BLaER1 treated with 17β-estradiol and CSF1 and Interleukin-3, amounts not matched to agents 10 nM and 100 nM (cell line): ENCODE measurements at regions not wholly inside any gene's neighbourhood (a gene's known extent, or its start where the extent isn't known, plus 50 kb on each side); places are given as distances from the start of the nearest gene placed in this dataset.
A peak's percentile ranks its signal among the peaks of the same experiment; 100 is the strongest.
"Not testable (repeated sequence)": the region's sequence is repeated elsewhere in the genome, so short reads cannot be mapped to it uniquely, and the experiment has no call there.

Source experiments
- H3K27ac ChIP-seq, 11 experiments: shearing (Covaris generic); formaldehyde crosslinking; 2 replicates each; pipeline ENCODE4 v1.8.1; 2022
- H3K27me3 ChIP-seq, 11 experiments: shearing (Covaris generic); formaldehyde crosslinking; 2 replicates each; pipeline ENCODE4 v1.8.1; 2022
- H3K36me3 ChIP-seq, 11 experiments: shearing (Covaris generic); formaldehyde crosslinking; 2 replicates each; pipeline ENCODE4 v1.8.1; 2022
- H3K4me1 ChIP-seq, 10 experiments: shearing (Covaris generic); formaldehyde crosslinking; 2 replicates each; pipeline ENCODE4 v1.8.1; 2022
- H3K4me2 ChIP-seq, 11 experiments: shearing (Covaris generic); formaldehyde crosslinking; 2 replicates each; pipeline ENCODE4 v1.8.1; 2022
- H3K4me3 ChIP-seq, 10 experiments: shearing (Covaris generic); formaldehyde crosslinking; 2 replicates each; pipeline ENCODE4 v1.8.1; 2022
- H3K9ac ChIP-seq, 11 experiments: shearing (Covaris generic); formaldehyde crosslinking; 2 replicates each; pipeline ENCODE4 v1.8.1; 2022
- H3K9me3 ChIP-seq, 11 experiments: shearing (Covaris generic); formaldehyde crosslinking; replicated peaks in 1 of 11; 2 replicates each; pipeline ENCODE4 v1.8.1; 2022
- H4K20me1 ChIP-seq, 11 experiments: shearing (Covaris generic); formaldehyde crosslinking; 2 replicates each; pipeline ENCODE4 v1.8.1; 2022
- Cebpa-rat ChIP-seq, 11 experiments: shearing (Covaris generic); IDR thresholded peaks; 2 replicates each; pipeline ENCODE4 v1.8.1; 2022

DNA sequence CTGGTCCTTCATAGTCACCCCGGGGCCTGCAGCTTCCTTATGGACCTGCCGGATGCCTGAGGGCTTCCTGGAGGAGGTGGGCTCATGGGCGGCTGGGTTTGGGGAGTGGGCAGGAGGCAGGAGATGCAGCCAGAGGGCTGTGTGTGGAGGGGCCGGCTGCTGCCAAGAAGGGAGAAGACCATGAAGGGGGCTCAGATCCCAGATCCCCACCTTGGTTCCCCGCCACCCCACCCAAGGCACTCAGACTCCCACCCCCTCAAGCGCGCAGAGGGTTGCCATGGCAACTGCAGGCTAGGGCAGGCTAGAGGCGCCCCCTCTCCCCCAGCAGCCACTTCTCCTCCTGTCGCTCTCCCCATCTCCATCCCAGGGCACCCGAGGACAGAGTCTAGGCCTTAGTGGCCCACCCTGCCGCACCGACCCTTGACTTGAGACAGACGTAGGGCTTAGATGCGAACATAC is 104.5 kb downstream of the CRLF3 start:
- no peak overlapping the region for H3K9ac ChIP-seq
- H4K20me1 ChIP-seq = peaks cover 13 to 94% (median 87%) of the 10 kb centered on the region in 11 experiments; a peak in 21 of 22 replicates
- H3K27me3 ChIP-seq = no peaks in the 10 kb centered on the region
- peaks cover 0 to 25% (median 18%) of the 10 kb centered on the region in 10 experiments; a peak in 16 of 20 replicates for H3K4me1 ChIP-seq
- no peak overlapping the region for H3K4me3 ChIP-seq
- no peaks in the 10 kb centered on the region for H3K9me3 ChIP-seq
- no peak overlapping the region for H3K4me2 ChIP-seq
- H3K36me3 ChIP-seq = peaks cover 0 to 22% (median 6%) of the 10 kb centered on the region in 11 experiments; a peak in 8 of 22 replicates
- TF ChIP-seq Cebpa-rat (IDR thresholded peaks at IDR 0.05) = no peak
- no peak overlapping the region for H3K27ac ChIP-seq

DNA sequence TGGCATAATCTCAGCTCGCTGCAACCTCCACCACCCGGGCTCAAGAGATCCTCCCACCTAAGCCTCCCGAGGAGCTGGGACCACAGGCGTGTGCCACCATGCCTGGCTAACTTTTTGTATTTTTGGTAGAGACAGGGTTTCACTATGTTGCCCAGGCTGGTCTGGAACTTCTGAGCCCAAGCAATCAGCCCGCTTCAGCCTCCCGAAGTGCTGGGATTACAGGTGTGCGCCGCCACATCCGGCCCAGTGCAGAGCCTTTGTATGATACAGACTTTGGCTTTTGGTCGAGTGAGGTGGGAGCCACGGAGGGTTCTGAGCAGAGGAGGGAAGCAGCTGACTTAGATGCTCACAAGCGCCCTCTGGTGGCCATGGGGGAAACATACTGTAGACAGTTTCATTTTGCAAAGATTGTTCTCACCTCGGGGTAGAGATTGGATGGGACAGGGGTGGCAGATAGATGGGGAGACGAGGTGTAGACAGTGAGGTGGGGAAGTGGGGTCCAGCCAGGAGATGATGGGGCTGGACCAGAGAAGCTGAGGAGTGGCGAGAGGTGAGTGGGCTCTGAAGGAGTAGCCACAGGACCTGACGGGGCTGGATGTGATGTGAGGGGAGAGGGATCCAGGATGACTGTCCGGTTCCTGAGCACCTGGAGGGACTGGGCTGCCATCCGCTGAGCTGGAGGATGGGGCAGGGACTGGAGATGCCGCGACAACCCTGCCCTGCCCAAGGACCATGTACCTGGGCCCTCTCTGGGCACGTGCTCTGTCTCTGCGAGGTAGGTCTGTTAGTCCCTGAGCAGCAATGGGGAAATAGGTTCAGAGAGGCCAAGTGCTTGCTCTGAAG is 105.1 kb downstream of the CRLF3 start:
- H3K4me2 ChIP-seq = peak overlapping the region in 1 of 11 experiments; percentile 50; a peak in 1 of 22 replicates
- not testable (repeated sequence) for H3K9me3 ChIP-seq, H3K27me3 ChIP-seq, H3K9ac ChIP-seq, H3K27ac ChIP-seq, H3K4me3 ChIP-seq
- peaks cover 0 to 32% (median 22%) of the 10 kb centered on the region in 10 experiments; a peak in 16 of 20 replicates for H3K4me1 ChIP-seq
- peaks cover 0 to 22% (median 6%) of the 10 kb centered on the region in 11 experiments; a peak in 8 of 22 replicates for H3K36me3 ChIP-seq
- peaks cover 13 to 100% (median 94%) of the 10 kb centered on the region in 11 experiments; a peak in 21 of 22 replicates for H4K20me1 ChIP-seq

DNA sequence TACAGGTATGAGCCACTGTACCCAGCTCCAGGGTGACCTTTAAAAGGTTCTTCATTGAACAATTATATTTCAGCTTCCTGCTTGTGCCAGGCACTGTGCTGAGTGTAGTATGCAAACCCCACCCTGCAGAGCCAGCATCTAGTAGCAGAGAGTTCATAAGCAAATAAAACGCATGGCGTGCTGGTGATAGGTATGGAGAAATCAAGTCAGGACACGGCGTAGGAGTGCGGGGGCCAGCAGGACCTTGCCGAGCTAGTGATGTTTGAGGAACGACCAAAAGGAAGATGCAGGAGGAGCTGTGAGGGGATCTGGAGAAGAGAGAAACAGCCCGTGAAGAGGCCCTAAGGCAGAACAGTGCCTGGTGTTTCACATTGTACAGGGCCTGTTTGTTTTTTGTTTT is 105.8 kb downstream of the CRLF3 start:
- H3K9me3 ChIP-seq, H3K4me3 ChIP-seq, H3K27me3 ChIP-seq, H3K27ac ChIP-seq, H3K9ac ChIP-seq, H3K4me2 ChIP-seq: not testable (repeated sequence)
- H3K36me3 ChIP-seq = peaks cover 0 to 22% (median 6%) of the 10 kb centered on the region in 11 experiments; a peak in 8 of 22 replicates
- H3K4me1 ChIP-seq = peaks cover 0 to 38% (median 26%) of the 10 kb centered on the region in 10 experiments; a peak in 16 of 20 replicates
- H4K20me1 ChIP-seq = peaks cover 17 to 100% (median 96%) of the 10 kb centered on the region in 11 experiments; a peak in 21 of 22 replicates

DNA sequence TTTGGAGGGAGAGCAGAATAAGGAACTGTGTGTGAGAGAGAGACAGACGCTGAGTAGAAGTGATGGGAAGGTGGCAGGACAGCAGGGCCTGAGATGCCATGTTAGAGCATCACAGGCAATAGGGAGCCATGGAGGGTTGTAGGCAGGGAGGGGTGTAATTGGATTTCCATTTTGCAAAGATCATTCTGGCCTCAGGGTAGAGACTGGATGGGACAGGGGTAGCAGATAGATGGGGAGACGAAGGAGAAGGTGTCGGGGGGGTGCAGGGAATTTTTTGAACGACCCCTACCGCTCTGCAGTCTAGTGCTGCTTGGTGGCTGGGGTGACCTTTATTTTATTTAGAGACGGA is 106.4 kb downstream of the CRLF3 start:
- not testable (repeated sequence) for H3K4me3 ChIP-seq, H3K27ac ChIP-seq, H3K9me3 ChIP-seq, H3K4me2 ChIP-seq, H3K27me3 ChIP-seq, H3K9ac ChIP-seq
- peaks cover 17 to 100% (median 96%) of the 10 kb centered on the region in 11 experiments; a peak in 21 of 22 replicates for H4K20me1 ChIP-seq
- H3K4me1 ChIP-seq = peaks cover 0 to 42% (median 31%) of the 10 kb centered on the region in 10 experiments; a peak in 16 of 20 replicates
- peaks cover 0 to 22% (median 6%) of the 10 kb centered on the region in 11 experiments; a peak in 8 of 22 replicates for H3K36me3 ChIP-seq

DNA sequence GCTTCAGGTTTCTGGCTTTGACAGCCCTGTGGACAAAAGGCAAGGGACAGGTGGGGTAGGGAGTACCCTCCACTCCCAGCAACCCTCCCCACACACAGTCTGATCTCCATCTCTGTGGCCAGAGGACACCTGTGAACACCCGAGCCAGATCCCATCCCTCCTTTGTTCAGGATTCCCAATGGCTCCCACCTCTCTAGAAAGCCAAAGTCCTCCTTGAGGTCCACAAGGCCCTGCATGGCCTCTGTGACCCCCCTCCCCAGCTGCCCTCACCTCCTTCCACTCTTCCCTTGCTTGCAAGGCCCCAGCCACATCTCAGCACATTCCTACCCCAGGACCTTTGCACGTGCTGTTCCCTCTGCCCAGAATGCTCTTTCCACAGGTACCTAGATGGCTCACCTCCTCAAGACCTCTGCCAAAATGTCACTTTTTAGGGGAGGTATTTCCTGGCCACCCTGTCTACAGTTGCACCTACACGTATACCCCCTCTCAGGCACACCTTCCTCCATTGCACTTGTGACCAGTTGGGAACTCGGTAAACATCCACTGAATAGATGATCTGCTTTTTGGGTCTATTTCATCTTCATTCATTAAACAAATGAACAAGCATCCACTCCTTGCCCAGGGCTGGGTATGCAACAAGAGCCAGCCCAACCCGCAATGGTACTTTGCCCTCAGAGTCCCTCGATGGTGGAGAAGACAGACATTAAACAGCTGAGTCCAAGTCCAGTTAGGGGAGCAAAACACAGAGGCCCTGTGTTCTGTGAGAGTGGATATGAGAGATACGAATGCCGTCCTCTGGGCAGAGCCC is 107.0 kb downstream of the CRLF3 start:
- Histone ChIP-seq H4K20me1 (peaks cover 21 to 100% (median 98%) of the 10 kb centered on the region in 11 experiments; a peak in 21 of 22 replicates), H3K36me3 (peaks cover 0 to 22% (median 6%) of the 10 kb centered on the region in 11 experiments; a peak in 8 of 22 replicates), H3K9me3 (no peaks in the 10 kb centered on the region), H3K4me3 (no peak overlapping the region), H3K4me2 (no peak overlapping the region), H3K9ac (no peak overlapping the region), H3K27ac (0 out of 22 replicates have a peak overlapping the region, but pooled peaks of 1 of the 11 experiments have one; percentile 18), H3K4me1 (peaks cover 4 to 42% (median 31%) of the 10 kb centered on the region in 10 experiments), H3K27me3 (no peaks in the 10 kb centered on the region)
- TF ChIP-seq Cebpa-rat (IDR thresholded peaks at IDR 0.05) = no peak

DNA sequence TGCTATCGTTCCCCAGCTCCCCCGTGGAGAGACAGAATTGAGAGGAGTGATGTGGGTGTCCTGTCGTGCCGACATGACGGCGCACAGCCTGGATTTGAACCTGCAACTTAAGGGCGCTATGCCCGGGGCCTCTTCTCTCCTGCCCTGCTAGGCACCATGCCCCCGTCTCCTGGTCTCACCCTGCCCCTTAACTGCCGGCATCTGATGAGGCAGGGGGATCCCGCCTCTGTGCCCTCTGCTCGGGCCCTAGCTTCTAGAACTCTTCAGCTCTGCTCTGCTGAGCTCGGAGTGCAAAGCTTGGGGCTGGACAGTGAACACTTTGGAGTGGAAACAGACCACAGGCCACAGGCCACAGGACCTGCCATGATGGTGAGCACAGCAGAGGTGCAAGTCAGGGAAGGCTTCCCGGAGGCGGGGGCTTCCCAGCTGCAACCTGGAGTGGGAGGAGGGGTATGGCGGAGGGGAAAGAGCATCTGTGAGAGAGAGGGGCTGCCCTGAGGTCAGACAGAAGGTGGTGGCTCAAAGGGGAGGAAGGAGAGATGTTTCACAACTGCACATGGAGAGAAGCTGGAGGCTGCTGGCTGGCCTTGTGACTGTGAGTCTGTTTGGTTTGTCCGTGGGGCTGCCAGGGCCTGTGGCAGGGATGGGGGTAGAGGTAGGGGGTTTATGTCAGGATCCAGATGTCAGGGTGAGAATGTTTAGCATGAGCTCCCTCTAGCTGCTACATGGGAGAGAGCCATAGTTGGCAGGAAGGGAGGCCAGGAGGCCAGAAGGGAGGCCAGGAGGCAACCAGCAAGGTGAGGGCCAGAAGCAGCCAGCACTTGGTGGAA is 107.8 kb downstream of the CRLF3 start:
- TF ChIP-seq Cebpa-rat (IDR thresholded peaks at IDR 0.05) = no peak
- no peaks in the 10 kb centered on the region for H3K27me3 ChIP-seq
- no peak overlapping the region for H3K4me2 ChIP-seq
- H3K4me1 ChIP-seq = peaks cover 12 to 42% (median 32%) of the 10 kb centered on the region in 10 experiments
- peaks cover 28 to 100% (median 100%) of the 10 kb centered on the region in 11 experiments; a peak in 21 of 22 replicates for H4K20me1 ChIP-seq
- no peaks in the 10 kb centered on the region for H3K9me3 ChIP-seq
- peaks cover 0 to 22% (median 6%) of the 10 kb centered on the region in 11 experiments; a peak in 8 of 22 replicates for H3K36me3 ChIP-seq
- H3K4me3 ChIP-seq = no peak overlapping the region
- peak overlapping the region in 5 of 11 experiments; percentile 2 to 27 (median 18); a peak in 3 of 22 replicates for H3K27ac ChIP-seq
- H3K9ac ChIP-seq = peak overlapping the region in 1 of 11 experiments; percentile 5; a peak in 1 of 22 replicates

DNA sequence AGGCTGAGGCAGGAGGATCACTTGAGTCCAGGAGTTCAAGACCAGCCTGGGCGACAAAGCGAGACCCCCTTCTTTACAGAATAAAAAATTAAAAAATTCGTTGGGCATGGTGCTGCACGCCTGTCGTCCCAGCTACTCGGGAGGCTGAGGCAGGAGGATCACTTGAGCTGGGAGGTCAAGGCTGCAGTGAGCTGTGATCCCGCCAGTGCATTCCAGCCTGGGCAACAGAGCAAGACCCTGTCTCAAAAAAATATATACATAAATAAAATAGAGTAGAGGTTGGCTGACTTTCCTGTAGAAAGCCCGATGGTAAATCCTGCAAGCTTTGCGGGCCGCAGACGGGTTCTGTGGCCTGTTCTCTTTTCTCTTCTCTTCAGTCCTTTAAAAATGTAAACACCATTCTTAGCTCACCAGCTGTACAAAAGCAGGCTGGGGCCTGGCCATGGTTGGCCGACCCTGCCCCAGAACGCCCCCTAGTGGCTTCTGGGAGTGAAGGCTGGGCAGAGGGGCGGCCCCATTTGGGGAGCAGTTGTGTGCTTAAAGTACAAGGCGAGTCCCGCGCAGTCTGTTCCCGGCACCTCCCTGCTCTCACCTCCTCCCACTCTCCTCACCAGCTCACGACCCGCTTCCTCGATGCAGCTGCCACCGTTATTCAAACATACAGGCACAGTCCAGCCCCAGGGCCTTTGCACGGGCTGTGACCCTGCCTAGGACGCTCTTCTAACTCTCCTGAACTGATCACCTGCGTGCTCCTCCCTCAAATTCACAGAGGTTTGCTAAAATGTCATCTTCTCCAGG is 109.5 kb downstream of the CRLF3 start:
- H3K4me3 ChIP-seq, H3K9ac ChIP-seq, H3K27me3 ChIP-seq, H3K9me3 ChIP-seq, H3K27ac ChIP-seq: not testable (repeated sequence)
- Histone ChIP-seq H3K36me3 (peaks cover 0 to 11% (median 5%) of the 10 kb centered on the region in 11 experiments; a peak in 6 of 22 replicates), H4K20me1 (peaks cover 23 to 100% (median 98%) of the 10 kb centered on the region in 11 experiments; a peak in 21 of 22 replicates), H3K4me2 (peak overlapping the region in 2 of 11 experiments; percentile 12 to 92; a peak in 1 of 22 replicates), H3K4me1 (peaks cover 26 to 48% (median 45%) of the 10 kb centered on the region in 10 experiments)

DNA sequence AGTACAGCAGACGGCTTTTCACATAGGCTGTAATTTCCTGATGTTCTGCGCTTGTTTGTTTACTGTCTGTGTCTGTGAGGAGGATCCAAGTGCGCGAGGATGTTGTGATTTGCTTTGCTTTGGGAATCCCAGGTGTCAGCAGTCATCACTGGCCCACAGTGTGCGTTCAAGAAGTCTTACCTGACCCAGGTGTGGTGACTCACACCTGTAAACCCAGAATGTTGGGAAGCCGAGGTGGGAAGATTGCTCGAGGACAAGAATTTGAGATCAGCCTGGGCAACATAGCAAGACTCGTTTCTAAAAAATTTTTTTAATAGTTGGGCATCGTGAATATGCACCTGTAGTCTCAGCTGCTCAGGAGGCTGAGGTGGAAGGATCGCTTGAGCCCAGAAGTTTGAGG is 110.7 kb downstream of the CRLF3 start:
- Histone ChIP-seq H4K20me1 (peaks cover 21 to 92% (median 85%) of the 10 kb centered on the region in 11 experiments; a peak in 21 of 22 replicates), H3K4me2 (peak overlapping the region in 6 of 11 experiments; percentile 3 to 94 (median 63); a peak in 4 of 22 replicates), H3K36me3 (peaks cover 0 to 11% (median 5%) of the 10 kb centered on the region in 11 experiments; a peak in 6 of 22 replicates), H3K4me1 (peaks cover 26 to 48% (median 45%) of the 10 kb centered on the region in 10 experiments)
- H3K9ac ChIP-seq, H3K27ac ChIP-seq, H3K9me3 ChIP-seq, H3K4me3 ChIP-seq, H3K27me3 ChIP-seq: not testable (repeated sequence)

DNA sequence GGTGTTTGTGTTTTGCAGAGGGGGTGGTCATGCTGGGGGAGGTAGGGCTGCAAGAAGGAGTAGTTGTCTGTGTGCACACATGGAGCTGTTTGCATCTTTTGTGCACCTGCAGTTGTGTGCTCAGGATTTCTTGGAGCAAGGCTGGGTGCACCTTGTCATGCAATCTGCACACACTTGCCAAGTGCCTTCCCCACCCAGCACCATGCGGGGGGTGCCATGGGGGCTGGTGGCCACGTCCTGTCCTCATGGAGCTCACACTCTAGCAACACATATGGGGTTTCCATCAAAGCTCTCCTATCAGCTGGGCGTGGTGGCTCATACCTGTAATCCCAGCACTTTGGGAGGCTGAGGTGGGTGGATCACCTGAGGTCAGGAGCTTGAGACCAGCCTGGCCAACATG is 111.6 kb downstream of the CRLF3 start:
- H3K27me3 ChIP-seq, H3K4me3 ChIP-seq, H3K9me3 ChIP-seq, H3K9ac ChIP-seq, H3K27ac ChIP-seq: not testable (repeated sequence)
- Histone ChIP-seq H3K4me1 (peaks cover 26 to 48% (median 45%) of the 10 kb centered on the region in 10 experiments), H4K20me1 (peaks cover 16 to 83% (median 76%) of the 10 kb centered on the region in 11 experiments; a peak in 21 of 22 replicates), H3K36me3 (peaks cover 0 to 11% (median 5%) of the 10 kb centered on the region in 11 experiments; a peak in 6 of 22 replicates), H3K4me2 (peak overlapping the region; percentile 87 to 98 (median 92); a peak in 19 of 22 replicates)

DNA sequence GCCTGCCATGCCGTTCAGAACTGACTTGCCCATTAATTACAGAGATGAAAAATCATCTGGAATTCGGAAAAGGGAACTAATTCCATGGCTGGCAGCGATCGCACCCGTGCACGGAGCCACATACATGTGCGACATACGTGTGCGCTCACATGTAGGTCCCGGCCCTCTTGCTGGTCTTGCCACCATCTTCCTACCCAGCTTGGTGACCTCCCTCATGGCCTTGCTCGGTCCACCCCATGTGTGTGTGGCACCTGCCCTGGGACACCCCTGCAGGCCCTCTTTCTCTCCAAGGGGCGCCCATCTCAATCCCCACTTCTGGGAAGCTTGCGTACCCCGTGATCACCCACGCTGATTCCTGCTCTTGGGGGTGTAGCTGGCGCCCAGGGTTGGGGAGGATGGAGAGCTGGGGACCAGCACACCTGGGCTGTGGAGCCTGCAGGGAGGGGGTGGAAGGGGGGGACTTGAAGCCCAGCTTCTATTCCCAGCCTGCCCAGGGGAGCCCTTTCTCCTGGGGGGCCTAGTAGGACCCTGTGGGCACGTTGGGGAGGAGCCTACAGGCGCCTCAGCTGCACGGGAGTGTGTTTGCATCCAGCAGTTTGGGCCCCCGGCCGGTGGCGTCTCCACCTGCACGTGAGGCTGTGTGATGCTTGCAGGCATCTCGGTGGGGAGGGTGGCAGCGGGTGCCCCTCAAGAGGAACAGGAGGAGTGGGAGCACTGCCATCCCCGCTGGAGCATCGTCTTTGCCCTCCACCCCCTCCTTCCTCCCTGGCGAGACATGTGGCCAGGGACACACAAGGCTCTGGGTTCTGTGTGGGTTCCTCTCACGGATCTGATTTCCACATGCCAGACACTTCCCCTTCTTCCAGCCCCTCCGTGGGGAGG is 112.6 kb downstream of the CRLF3 start:
- Histone ChIP-seq H3K4me3 (peak overlapping the region in 5 of 10 experiments; percentile 14 to 94 (median 19); a peak in 7 of 20 replicates), H3K27ac (peak overlapping the region in 3 of 11 experiments; percentile 14 to 83 (median 17); a peak in 5 of 22 replicates), H3K4me2 (peak overlapping the region; percentile 87 to 98 (median 92)), H4K20me1 (peaks cover 16 to 73% (median 66%) of the 10 kb centered on the region in 11 experiments; a peak in 21 of 22 replicates), H3K4me1 (peaks cover 31 to 57% (median 53%) of the 10 kb centered on the region in 10 experiments), H3K9ac (peak overlapping the region in 5 of 11 experiments; percentile 9 to 91 (median 22); a peak in 6 of 22 replicates)
- H3K27me3 ChIP-seq, H3K36me3 ChIP-seq, H3K9me3 ChIP-seq: not testable (repeated sequence)
